Endothelial cell of umbilical vein (primary cell): ENCODE measurements at regions not wholly inside any gene's neighbourhood (a gene's known extent, or its start where the extent isn't known, plus 50 kb on each side); places are given as distances from the start of the nearest gene placed in this dataset.

Experiments used
- BruUV-seq: library from RNA; stranded (reverse); fragments of 400-500 nt; replicated peaks from 2 replicates; lab custom pipeline; 2021; lab: Mats Ljungman, UMichigan
- CTCF ChIA-PET: fragments of 300-600, 350-600 bp; sonication (Branson Sonifier 250); formaldehyde crosslinking; loops from one replicate; lab custom pipeline; 2021; ENCODE audit warnings: antibody characterized with exemption, inconsistent platforms; lab: Charles Lee
- POLR2A ChIA-PET: fragments of 300-600, 350-600 bp; sonication (Branson Sonifier 250); formaldehyde crosslinking; loops from one replicate; lab custom pipeline; 2021; ENCODE audit warnings: antibody characterized with exemption, inconsistent platforms; lab: Charles Lee
- DNase-seq: peaks from one replicate; pipeline ENCODE4 v3.0.0-alpha.2; 2011; ENCODE audit warnings: low read depth, low spot score
- FAIRE-seq: peaks from 2 replicates; lab custom pipeline; 2011; peaks lifted over from hg19 to GRCh38; lab: Jason Lieb, UNC
- H2AFZ ChIP-seq: 2 replicates; pipeline ENCODE4 v1.6.0; 2012; ENCODE audit warnings: low read depth, low read length, control low read depth, inconsistent platforms
- H3K27ac ChIP-seq: 2 replicates; pipeline ENCODE4 v1.5.1; 2011; ENCODE audit warnings: low read depth, mild to moderate bottlenecking, control low read depth, low read length, moderate library complexity; ENCODE audit not compliant: insufficient read depth
- H3K27me3 ChIP-seq, 2 experiments: 2 replicates each; pipeline versions ENCODE4 v1.6.0 to v1.6.1; 2011; ENCODE audit warnings: low read length in 2 of 2, mixed read lengths in 1 of 2; ENCODE audit not compliant: control insufficient read depth in 2 of 2, insufficient read depth in 2 of 2
- H3K36me3 ChIP-seq, 2 experiments: 2 replicates in 1 of 2; 3 replicates in 1 of 2; pipeline ENCODE4 v1.5.1; 2011; ENCODE audit warnings: low read length in 2 of 2, mild to moderate bottlenecking in 1 of 2, moderate library complexity in 1 of 2; ENCODE audit not compliant: control insufficient read depth in 2 of 2, insufficient read depth in 2 of 2; ENCODE audit errors: extremely low read depth in 1 of 2
- H3K4me1 ChIP-seq: 3 replicates; pipeline ENCODE4 v1.5.1; 2011; ENCODE audit warnings: mild to moderate bottlenecking, low read length; ENCODE audit not compliant: control insufficient read depth, insufficient read depth; ENCODE audit errors: extremely low read depth
- H3K4me2 ChIP-seq: 2 replicates; pipeline ENCODE4 v1.6.1; 2011; ENCODE audit warnings: low read length, control low read depth, mixed read lengths; ENCODE audit not compliant: insufficient read depth
- H3K4me3 ChIP-seq, 3 experiments: fragments of 200-600 bp in 1 of 3; sonication (generic), shearing (Covaris generic) in 1 of 3; replicated peaks in 1 of 3; 2 replicates each; pipeline ENCODE4 v1.5.1; 2011 to 2016; ENCODE audit warnings: control low read depth in 3 of 3, low read length in 3 of 3, mild to moderate bottlenecking in 2 of 3, inconsistent platforms in 1 of 3, low read depth in 1 of 3, moderate library complexity in 1 of 3; ENCODE audit not compliant: insufficient read depth in 1 of 3
- H3K79me2 ChIP-seq: 2 replicates; pipeline ENCODE4 v1.6.0; 2012; ENCODE audit warnings: low read length, inconsistent platforms; ENCODE audit not compliant: control insufficient read depth, insufficient read depth
- H3K9ac ChIP-seq: replicated peaks from 2 replicates; pipeline ENCODE3; 2011; ENCODE audit warnings: low read length, control low read depth; ENCODE audit not compliant: insufficient read depth; ENCODE audit errors: extremely low read depth
- H3K9me1 ChIP-seq: replicated peaks from 3 replicates; pipeline ENCODE4 v1.6.0; 2011; ENCODE audit warnings: mild to moderate bottlenecking, low read length; ENCODE audit not compliant: control insufficient read depth, insufficient read depth; ENCODE audit errors: extremely low read depth
- H3K9me3 ChIP-seq: replicated peaks from 2 replicates; pipeline ENCODE4 v1.5.1; 2012; ENCODE audit warnings: low read length, inconsistent platforms; ENCODE audit not compliant: control insufficient read depth, insufficient read depth
- H4K20me1 ChIP-seq: replicated peaks from 2 replicates; pipeline ENCODE3; 2011; ENCODE audit warnings: mild to moderate bottlenecking, low read length; ENCODE audit not compliant: control insufficient read depth, insufficient read depth; ENCODE audit errors: extremely low read depth
- CTCF ChIP-seq, 2 donors: IDR thresholded peaks; 1 replicate in 1 of 2; 2 replicates in 1 of 2; pipeline ENCODE4 v1.5.1; 2011; ENCODE audit warnings: low read length in 2 of 2, mild to moderate bottlenecking in 2 of 2, moderate library complexity in 2 of 2, control low read depth in 1 of 2, inconsistent platforms in 1 of 2, low read depth in 1 of 2; ENCODE audit not compliant: insufficient read depth in 1 of 2; ENCODE audit errors: extremely low read depth in 1 of 2
- EZH2 ChIP-seq: IDR thresholded peaks from 2 replicates; pipeline ENCODE4 v1.6.1; 2012; ENCODE audit warnings: borderline replicate concordance, low read depth, mild to moderate bottlenecking, moderate library complexity, low read length, inconsistent platforms; ENCODE audit not compliant: severe bottlenecking
- FOS ChIP-seq: IDR thresholded peaks from 2 replicates; pipeline ENCODE4 v1.6.1; 2011; ENCODE audit warnings: mild to moderate bottlenecking, low read length, moderate library complexity, borderline replicate concordance; ENCODE audit not compliant: insufficient read depth
- GATA2 ChIP-seq: IDR thresholded peaks from 2 replicates; pipeline ENCODE4 v1.7.0; 2011; ENCODE audit warnings: low read depth, mild to moderate bottlenecking, moderate library complexity, mixed read lengths, low read length; ENCODE audit not compliant: insufficient read length, insufficient read depth
- JUN ChIP-seq: IDR thresholded peaks from 2 replicates; pipeline ENCODE4 v1.6.1; 2011; ENCODE audit warnings: borderline replicate concordance, low read depth; ENCODE audit not compliant: insufficient read length, insufficient read depth
- MYC ChIP-seq: IDR thresholded peaks from one replicate; pipeline ENCODE4 v1.6.1; 2011; ENCODE audit warnings: mild to moderate bottlenecking, low read depth, low read length
- POLR2A ChIP-seq: IDR thresholded peaks from 2 replicates; pipeline ENCODE4 v1.6.1; 2012; ENCODE audit warnings: low read depth, mild to moderate bottlenecking, control low read depth, low read length
- POLR2AphosphoS5 ChIP-seq: IDR thresholded peaks from 2 replicates; pipeline ENCODE4 v1.6.1; 2012; ENCODE audit warnings: low read depth, mild to moderate bottlenecking, control low read depth, low read length, moderate library complexity; ENCODE audit not compliant: insufficient read depth
- dilution Hi-C: fragments of 300-500 bp; cut with MboI; formaldehyde crosslinking; loops from one replicate; pipeline ENCODE4 v1.15.0; 2019; ENCODE audit warnings: low sequenced_read_pairs; ENCODE audit not compliant: extremely low pct_ligation_motif_present
- intact Hi-C: fragments of 100-400 bp; cut with micrococcal nuclease; formaldehyde crosslinking; loops from one replicate; pipeline ENCODE4 v1.10.0; 2022
- TF ChIP-seq, protein P1 (sequence below): IDR thresholded peaks from 2 replicates; pipeline ENCODE4 v1.6.1; 2011; ENCODE audit not compliant: insufficient read depth, insufficient read length

- H3K4me2 ChIP-seq = no peak overlapping the region
- H3K27me3 ChIP-seq = no peaks in the 10 kb centered on the region
- dilution Hi-C loops = no loop called here
- ChIA-PET POLR2A (no interaction called here), CTCF (no interaction called here)
- BruUV-seq = no TSS peak
- no peak overlapping the region for H3K4me3 ChIP-seq
- no peak overlapping the region for H3K9ac ChIP-seq
- H3K79me2 ChIP-seq = no peaks in the 10 kb centered on the region
- no peak for TF ChIP-seq GATA2
- no peak for TF ChIP-seq POLR2AphosphoS5
- TF ChIP-seq, protein P1, sequence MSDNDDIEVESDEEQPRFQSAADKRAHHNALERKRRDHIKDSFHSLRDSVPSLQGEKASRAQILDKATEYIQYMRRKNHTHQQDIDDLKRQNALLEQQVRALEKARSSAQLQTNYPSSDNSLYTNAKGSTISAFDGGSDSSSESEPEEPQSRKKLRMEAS = no peak
- TF ChIP-seq EZH2 = no peak
- no peak for TF ChIP-seq JUN
- TF ChIP-seq POLR2A = no peak
- intact Hi-C loops = no loop called here
- FAIRE-seq (no peak), DNase-seq (no peak)
- H2AFZ ChIP-seq = no peak overlapping the region
- no peaks in the 10 kb centered on the region for H3K9me1 ChIP-seq
- H3K4me1 ChIP-seq = no peaks in the 10 kb centered on the region
- H3K36me3 ChIP-seq = no peaks in the 10 kb centered on the region
- no peak overlapping the region for H3K27ac ChIP-seq
- H3K9me3 ChIP-seq = no peaks in the 10 kb centered on the region
- no peaks in the 10 kb centered on the region for H4K20me1 ChIP-seq
Measured at GRCh38 chr6:141349710-141350109, 783.0 kb upstream of the GJE1 start.

DNA sequence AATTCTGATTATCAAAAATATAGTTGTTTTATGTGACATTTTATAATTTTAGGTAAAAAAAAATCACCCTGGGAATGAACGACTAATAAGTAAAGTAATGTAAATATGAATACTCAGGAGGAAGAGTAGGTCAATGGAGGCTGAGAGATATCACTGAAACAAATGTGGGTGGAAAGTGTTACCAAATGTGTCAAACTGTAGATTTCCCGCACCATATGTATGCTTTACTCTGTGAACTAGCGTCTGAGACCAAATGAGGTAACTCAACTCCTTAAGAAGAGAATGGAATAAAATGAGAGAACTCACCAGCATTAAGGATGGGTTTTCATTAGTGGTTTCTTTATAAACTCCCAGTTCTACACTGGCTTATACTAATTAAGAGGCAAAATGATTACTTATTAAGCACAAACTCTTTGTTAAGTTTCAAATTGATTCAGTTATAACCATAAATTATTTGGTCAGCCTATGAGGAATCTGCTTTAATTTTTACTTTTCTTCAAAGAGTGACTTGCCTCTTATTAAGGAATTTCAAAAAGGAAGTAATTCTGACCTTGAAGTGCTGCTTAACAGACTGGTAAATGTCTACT, 784.7 kb upstream of the GJE1 start:
- no peak for FAIRE-seq
- intact Hi-C loops = no loop called here
- H3K79me2 ChIP-seq = no peaks in the 10 kb centered on the region
- no peak for DNase-seq
- no peak for TF ChIP-seq POLR2A
- TF ChIP-seq GATA2 = no peak
- no peak for TF ChIP-seq JUN
- no peak for TF ChIP-seq MYC
- TF ChIP-seq FOS = no peak
- TF ChIP-seq POLR2AphosphoS5 = no peak
- TF ChIP-seq, protein P1 = no peak
- TF ChIP-seq EZH2 = no peak
- TF ChIP-seq CTCF (IDR thresholded peaks at IDR 0.05; ENCODE audit: extremely low read depth in 1 of 2, insufficient read depth in 1 of 2, low read depth in 1 of 2, low read length in 2 of 2) = no peak
- no peaks in the 10 kb centered on the region for H3K9me3 ChIP-seq
- H3K9me1 ChIP-seq = no peaks in the 10 kb centered on the region
- no peaks in the 10 kb centered on the region for H3K36me3 ChIP-seq
- no peak overlapping the region for H3K9ac ChIP-seq
- no peak overlapping the region for H3K4me2 ChIP-seq
- H3K4me1 ChIP-seq = no peaks in the 10 kb centered on the region
- H3K27ac ChIP-seq = no peak overlapping the region
- H3K27me3 ChIP-seq = no peaks in the 10 kb centered on the region
- H2AFZ ChIP-seq = no peak overlapping the region
- no peak overlapping the region for H3K4me3 ChIP-seq
- dilution Hi-C loops = no loop called here
- no peaks in the 10 kb centered on the region for H4K20me1 ChIP-seq
- CTCF ChIA-PET = no interaction called here
- BruUV-seq = no TSS peak
- POLR2A ChIA-PET = no interaction called here
